ENCODE measurements at regions not wholly inside any gene's neighbourhood (a gene's known extent, or its start where the extent isn't known, plus 50 kb on each side); places are given as distances from the start of the nearest gene placed in this dataset.

DNA sequence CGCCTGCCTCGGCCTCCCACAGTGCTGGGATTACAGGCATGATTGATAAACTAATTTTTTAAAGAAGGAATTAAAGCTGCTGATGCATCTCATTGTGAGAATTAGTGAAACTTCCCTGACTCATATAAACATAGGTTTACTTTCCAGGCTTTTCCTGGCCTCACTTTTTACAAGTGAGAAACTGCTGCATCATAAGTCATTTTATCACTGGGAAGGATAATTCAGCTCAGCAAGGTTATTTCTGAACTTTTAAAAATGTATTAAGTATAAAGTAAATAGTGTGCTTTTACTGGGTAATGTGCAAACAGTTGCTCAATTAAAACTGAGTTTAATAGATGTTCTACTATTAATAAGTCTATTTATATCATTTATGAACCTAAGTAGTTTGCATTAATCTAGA lies 1130.3 kb upstream of the CDH2 start:
- TF ChIP-seq, protein P1, sequence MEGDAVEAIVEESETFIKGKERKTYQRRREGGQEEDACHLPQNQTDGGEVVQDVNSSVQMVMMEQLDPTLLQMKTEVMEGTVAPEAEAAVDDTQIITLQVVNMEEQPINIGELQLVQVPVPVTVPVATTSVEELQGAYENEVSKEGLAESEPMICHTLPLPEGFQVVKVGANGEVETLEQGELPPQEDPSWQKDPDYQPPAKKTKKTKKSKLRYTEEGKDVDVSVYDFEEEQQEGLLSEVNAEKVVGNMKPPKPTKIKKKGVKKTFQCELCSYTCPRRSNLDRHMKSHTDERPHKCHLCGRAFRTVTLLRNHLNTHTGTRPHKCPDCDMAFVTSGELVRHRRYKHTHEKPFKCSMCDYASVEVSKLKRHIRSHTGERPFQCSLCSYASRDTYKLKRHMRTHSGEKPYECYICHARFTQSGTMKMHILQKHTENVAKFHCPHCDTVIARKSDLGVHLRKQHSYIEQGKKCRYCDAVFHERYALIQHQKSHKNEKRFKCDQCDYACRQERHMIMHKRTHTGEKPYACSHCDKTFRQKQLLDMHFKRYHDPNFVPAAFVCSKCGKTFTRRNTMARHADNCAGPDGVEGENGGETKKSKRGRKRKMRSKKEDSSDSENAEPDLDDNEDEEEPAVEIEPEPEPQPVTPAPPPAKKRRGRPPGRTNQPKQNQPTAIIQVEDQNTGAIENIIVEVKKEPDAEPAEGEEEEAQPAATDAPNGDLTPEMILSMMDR (IDR thresholded peaks at IDR 0.05): no peak
- TF ChIP-seq, protein P2, sequence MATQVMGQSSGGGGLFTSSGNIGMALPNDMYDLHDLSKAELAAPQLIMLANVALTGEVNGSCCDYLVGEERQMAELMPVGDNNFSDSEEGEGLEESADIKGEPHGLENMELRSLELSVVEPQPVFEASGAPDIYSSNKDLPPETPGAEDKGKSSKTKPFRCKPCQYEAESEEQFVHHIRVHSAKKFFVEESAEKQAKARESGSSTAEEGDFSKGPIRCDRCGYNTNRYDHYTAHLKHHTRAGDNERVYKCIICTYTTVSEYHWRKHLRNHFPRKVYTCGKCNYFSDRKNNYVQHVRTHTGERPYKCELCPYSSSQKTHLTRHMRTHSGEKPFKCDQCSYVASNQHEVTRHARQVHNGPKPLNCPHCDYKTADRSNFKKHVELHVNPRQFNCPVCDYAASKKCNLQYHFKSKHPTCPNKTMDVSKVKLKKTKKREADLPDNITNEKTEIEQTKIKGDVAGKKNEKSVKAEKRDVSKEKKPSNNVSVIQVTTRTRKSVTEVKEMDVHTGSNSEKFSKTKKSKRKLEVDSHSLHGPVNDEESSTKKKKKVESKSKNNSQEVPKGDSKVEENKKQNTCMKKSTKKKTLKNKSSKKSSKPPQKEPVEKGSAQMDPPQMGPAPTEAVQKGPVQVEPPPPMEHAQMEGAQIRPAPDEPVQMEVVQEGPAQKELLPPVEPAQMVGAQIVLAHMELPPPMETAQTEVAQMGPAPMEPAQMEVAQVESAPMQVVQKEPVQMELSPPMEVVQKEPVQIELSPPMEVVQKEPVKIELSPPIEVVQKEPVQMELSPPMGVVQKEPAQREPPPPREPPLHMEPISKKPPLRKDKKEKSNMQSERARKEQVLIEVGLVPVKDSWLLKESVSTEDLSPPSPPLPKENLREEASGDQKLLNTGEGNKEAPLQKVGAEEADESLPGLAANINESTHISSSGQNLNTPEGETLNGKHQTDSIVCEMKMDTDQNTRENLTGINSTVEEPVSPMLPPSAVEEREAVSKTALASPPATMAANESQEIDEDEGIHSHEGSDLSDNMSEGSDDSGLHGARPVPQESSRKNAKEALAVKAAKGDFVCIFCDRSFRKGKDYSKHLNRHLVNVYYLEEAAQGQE (IDR thresholded peaks at IDR 0.05; ENCODE audit: insufficient read depth in 1 of 2, low read depth in 2 of 2, low read length in 1 of 2): no peak
- TF ChIP-seq POLR2AphosphoS5 (IDR thresholded peaks at IDR 0.05; ENCODE audit: low read depth, low read length) (no peak), TCF7L2 (IDR thresholded peaks at IDR 0.05; ENCODE audit: low read depth, low read length) (no peak)

Data from Panc1 (cell line).